Gastroesophageal sphincter (tissue), 3 donors: ENCODE measurements at regions not wholly inside any gene's neighbourhood (a gene's known extent, or its start where the extent isn't known, plus 50 kb on each side); places are given as distances from the start of the nearest gene placed in this dataset.

Experiments used
- EP300 ChIP-seq: sonication (generic); formaldehyde crosslinking; IDR thresholded peaks from one replicate; pipeline ENCODE4 v1.6.1; 2017; ENCODE audit warnings: antibody characterized with exemption, mild to moderate bottlenecking
- POLR2AphosphoS5 ChIP-seq: sonication (generic); formaldehyde crosslinking; IDR thresholded peaks from one replicate; pipeline ENCODE4 v1.6.1; 2017; ENCODE audit warnings: antibody characterized with exemption
- TF ChIP-seq, protein P1 (sequence below), 4 experiments: fragments of 200-600 bp in 2 of 4; fragments of 450-650 bp in 2 of 4; sonication (generic) in 1 of 4; IDR thresholded peaks; one replicate each; pipeline ENCODE4 v1.5.1; 2017 to 2019; ENCODE audit warnings: antibody characterized with exemption in 4 of 4, mild to moderate bottlenecking in 2 of 4, moderate library complexity in 2 of 4

GRCh38 chr6:7672066-7673062 lies 53.5 kb upstream of the BMP6 start:
- TF ChIP-seq, protein P1, sequence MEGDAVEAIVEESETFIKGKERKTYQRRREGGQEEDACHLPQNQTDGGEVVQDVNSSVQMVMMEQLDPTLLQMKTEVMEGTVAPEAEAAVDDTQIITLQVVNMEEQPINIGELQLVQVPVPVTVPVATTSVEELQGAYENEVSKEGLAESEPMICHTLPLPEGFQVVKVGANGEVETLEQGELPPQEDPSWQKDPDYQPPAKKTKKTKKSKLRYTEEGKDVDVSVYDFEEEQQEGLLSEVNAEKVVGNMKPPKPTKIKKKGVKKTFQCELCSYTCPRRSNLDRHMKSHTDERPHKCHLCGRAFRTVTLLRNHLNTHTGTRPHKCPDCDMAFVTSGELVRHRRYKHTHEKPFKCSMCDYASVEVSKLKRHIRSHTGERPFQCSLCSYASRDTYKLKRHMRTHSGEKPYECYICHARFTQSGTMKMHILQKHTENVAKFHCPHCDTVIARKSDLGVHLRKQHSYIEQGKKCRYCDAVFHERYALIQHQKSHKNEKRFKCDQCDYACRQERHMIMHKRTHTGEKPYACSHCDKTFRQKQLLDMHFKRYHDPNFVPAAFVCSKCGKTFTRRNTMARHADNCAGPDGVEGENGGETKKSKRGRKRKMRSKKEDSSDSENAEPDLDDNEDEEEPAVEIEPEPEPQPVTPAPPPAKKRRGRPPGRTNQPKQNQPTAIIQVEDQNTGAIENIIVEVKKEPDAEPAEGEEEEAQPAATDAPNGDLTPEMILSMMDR (IDR thresholded peaks at IDR 0.05), result no peak
- TF ChIP-seq POLR2AphosphoS5, result no peak
- TF ChIP-seq EP300, result no peak
